GM18867 (cell line): ENCODE measurements at regions not wholly inside any gene's neighbourhood (a gene's known extent, or its start where the extent isn't known, plus 50 kb on each side); places are given as distances from the start of the nearest gene placed in this dataset.

Experiments
- ATAC-seq: cut with Tn5 transposase; IDR thresholded peaks from one replicate; pipeline ENCODE4 v1.9.1; 2021; ENCODE audit warnings: mild to moderate bottlenecking, moderate library complexity; ENCODE audit not compliant: unreplicated experiment

GRCh38 chr5:24353611-24354010 is 291.2 kb downstream of the CDH10 start:
- no peak for ATAC-seq

GRCh38 chr5:24363789-24364481 is 280.8 kb downstream of the CDH10 start:
- no peak for ATAC-seq

- no peak for ATAC-seq
Measured at GRCh38 chr5:24364711-24365110, 280.1 kb downstream of the CDH10 start.

GRCh38 chr5:24365406-24365805 is 279.4 kb downstream of the CDH10 start:
- ATAC-seq: no peak

- ATAC-seq: no peak
Measured at GRCh38 chr5:24367216-24367615, 277.6 kb downstream of the CDH10 start.

GRCh38 chr5:24368115-24368514 is 276.7 kb downstream of the CDH10 start:
- ATAC-seq: no peak

GRCh38 chr5:24376210-24376609 is 268.6 kb downstream of the CDH10 start:
- no peak for ATAC-seq

DNA sequence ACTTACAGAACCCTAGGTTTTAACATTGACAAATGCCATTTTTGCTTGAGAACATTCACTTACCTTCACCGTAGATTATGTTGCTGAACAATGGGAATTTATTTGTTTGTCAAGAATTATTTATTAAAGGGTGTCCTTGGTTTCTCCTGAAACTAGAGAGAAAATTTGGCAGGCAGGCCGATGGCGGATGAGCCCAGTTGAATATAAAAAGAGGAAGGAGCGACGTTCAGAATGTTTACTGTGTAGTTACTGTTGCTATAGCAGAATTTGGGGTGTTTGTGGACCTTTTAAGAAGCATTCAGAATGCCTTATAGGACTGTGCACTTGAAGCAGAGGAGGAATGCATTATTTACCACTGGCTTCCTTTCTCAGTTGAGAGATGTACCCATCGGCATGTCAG is 268.2 kb downstream of the CDH10 start:
- no peak for ATAC-seq

GRCh38 chr5:24381861-24382489 is 262.8 kb downstream of the CDH10 start:
- no peak for ATAC-seq

- ATAC-seq: no peak
Measured at GRCh38 chr5:24385070-24385469, 259.7 kb downstream of the CDH10 start.

GRCh38 chr5:24385617-24386016 is 259.2 kb downstream of the CDH10 start:
- no peak for ATAC-seq

- no peak for ATAC-seq
Measured at GRCh38 chr5:24388448-24388847, 256.3 kb downstream of the CDH10 start.

DNA sequence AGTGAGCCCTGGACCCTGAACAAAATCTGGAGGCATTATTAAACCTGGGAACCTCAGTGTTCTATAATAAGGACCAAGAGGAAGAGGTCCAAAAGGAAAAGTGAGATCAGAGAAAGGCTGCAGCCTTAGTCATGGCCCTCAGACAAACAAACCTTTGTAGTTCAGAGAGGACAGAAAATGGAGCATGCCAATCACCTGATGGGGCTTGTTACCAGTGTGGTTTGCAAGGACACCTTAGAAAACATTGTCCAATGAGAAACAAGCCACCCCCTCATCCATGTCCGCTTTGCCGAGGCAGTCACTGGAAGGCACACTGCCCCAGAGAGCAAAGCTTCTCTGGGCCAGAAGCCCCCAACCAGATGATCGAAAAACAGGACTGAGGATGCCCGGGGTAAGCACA is 254.8 kb downstream of the CDH10 start:
- no peak for ATAC-seq

- ATAC-seq: no peak
Measured at GRCh38 chr5:24391816-24392215, 253.0 kb downstream of the CDH10 start.

GRCh38 chr5:24397601-24398000 is 247.2 kb downstream of the CDH10 start:
- ATAC-seq: no peak

- ATAC-seq: no peak
Measured at GRCh38 chr5:24401773-24402172, 243.0 kb downstream of the CDH10 start.

- ATAC-seq: no peak
Measured at GRCh38 chr5:24407466-24407865, 237.3 kb downstream of the CDH10 start.

DNA sequence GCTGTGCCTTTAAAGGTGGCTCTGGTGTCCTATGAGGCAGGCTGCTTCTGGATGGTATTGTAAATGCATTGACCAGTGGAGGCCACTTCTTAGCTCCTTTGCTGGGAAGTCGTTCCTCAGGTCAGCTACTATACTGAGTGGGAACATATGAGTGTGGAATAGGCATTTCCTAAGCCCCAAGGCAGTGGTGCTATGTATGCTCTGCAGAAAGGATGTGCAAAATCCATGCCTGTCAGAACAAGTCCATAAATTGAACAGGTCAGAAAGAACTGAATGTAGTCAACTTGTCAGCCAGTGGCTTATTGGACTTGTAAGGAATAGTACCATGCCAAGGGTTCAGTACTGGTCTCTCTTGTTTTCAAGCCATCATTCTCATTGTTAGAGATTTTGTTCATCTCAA is 216.4 kb downstream of the CDH10 start:
- no peak for ATAC-seq

DNA sequence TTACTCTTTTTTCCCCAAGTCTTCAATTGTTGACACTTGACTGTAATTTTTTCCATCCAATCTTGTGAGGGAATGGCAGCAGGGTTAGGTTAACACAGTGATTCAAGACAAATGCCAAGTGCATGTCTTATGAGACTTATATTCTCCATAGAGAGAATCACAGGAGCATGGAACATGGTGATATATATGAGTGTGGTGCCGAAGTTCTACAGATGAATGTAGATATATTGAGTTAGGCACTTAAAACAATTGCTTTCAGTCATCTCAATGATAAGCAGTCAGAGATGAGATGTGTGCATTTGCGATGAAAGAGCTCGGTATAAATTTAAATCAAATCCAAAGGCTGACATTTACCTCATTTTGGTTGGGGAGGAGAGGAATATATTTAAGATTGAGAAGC is 211.2 kb downstream of the CDH10 start:
- no peak for ATAC-seq
